Omental fat pad (tissue), 3 donors: ENCODE measurements at regions not wholly inside any gene's neighbourhood (a gene's known extent, or its start where the extent isn't known, plus 50 kb on each side); places are given as distances from the start of the nearest gene placed in this dataset.

Source experiments
- ATAC-seq: fragments of 150-250 bp; one replicate; pipeline ENCODE4 v1.9.1; 2016; ENCODE audit warnings: mild to moderate bottlenecking, moderate library complexity; ENCODE audit not compliant: low FRiP score
- DNase-seq: peaks from one replicate; pipeline ENCODE4 v3.0.0-alpha.2; 2019; ENCODE audit warnings: low spot score
- TF ChIP-seq, protein P1 (sequence below), 3 donors: fragments of 450-650 bp; IDR thresholded peaks; one replicate each; pipeline ENCODE4 v1.5.1; 2016 to 2017; ENCODE audit warnings: antibody characterized with exemption in 3 of 3, mild to moderate bottlenecking in 3 of 3, moderate library complexity in 2 of 3

- TF ChIP-seq, protein P1, sequence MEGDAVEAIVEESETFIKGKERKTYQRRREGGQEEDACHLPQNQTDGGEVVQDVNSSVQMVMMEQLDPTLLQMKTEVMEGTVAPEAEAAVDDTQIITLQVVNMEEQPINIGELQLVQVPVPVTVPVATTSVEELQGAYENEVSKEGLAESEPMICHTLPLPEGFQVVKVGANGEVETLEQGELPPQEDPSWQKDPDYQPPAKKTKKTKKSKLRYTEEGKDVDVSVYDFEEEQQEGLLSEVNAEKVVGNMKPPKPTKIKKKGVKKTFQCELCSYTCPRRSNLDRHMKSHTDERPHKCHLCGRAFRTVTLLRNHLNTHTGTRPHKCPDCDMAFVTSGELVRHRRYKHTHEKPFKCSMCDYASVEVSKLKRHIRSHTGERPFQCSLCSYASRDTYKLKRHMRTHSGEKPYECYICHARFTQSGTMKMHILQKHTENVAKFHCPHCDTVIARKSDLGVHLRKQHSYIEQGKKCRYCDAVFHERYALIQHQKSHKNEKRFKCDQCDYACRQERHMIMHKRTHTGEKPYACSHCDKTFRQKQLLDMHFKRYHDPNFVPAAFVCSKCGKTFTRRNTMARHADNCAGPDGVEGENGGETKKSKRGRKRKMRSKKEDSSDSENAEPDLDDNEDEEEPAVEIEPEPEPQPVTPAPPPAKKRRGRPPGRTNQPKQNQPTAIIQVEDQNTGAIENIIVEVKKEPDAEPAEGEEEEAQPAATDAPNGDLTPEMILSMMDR (IDR thresholded peaks at IDR 0.05), result no peak
- DNase-seq (no peak), ATAC-seq (no peak)
Measured at GRCh38 chr6:104630955-104631354, 228.8 kb downstream of the HACE1 start.

GRCh38 chr6:104630522-104630921 lies 229.2 kb downstream of the HACE1 start:
- ATAC-seq (no peak), DNase-seq (no peak)
- TF ChIP-seq, protein P1 (IDR thresholded peaks at IDR 0.05), result no peak

GRCh38 chr6:104629826-104630225 lies 229.9 kb downstream of the HACE1 start:
- ATAC-seq, result no peak
- TF ChIP-seq, protein P1 (IDR thresholded peaks at IDR 0.05), result no peak

GRCh38 chr6:104625536-104625935 lies 234.2 kb downstream of the HACE1 start:
- no peak for DNase-seq
- ATAC-seq, result no peak
- TF ChIP-seq, protein P1 (IDR thresholded peaks at IDR 0.05), result no peak

More at GRCh38 chr6:104629826-104630225, 229.9 kb downstream of the HACE1 start:
- DNase-seq, result no peak

- no peak for DNase-seq
- TF ChIP-seq, protein P1 (IDR thresholded peaks at IDR 0.05), result no peak
- no peak for ATAC-seq
Measured at GRCh38 chr6:104623052-104623690, 236.5 kb downstream of the HACE1 start.

GRCh38 chr6:104621396-104621795 lies 238.3 kb downstream of the HACE1 start:
- TF ChIP-seq, protein P1 (IDR thresholded peaks at IDR 0.05), result no peak
- no peak for ATAC-seq
- DNase-seq, result no peak

- DNase-seq (no peak), ATAC-seq (no peak)
- TF ChIP-seq, protein P1 (IDR thresholded peaks at IDR 0.05), result no peak
Measured at GRCh38 chr6:104617591-104617990, 242.1 kb downstream of the HACE1 start.
